Stimulated activated CD4-positive, alpha-beta T cell treated with anti-CD3 and anti-CD28 coated beads, Interleukin-12 subunit alpha, Interleukin-12 subunit beta, amount 100 ng/mL, for 24 hours (primary cell): ENCODE measurements at regions not wholly inside any gene's neighbourhood (a gene's known extent, or its start where the extent isn't known, plus 50 kb on each side); places are given as distances from the start of the nearest gene placed in this dataset.

Source experiments
- DNase-seq, 2 experiments: peaks; one replicate each; pipeline ENCODE4 v3.0.0-alpha.2; 2020; ENCODE audit warnings: low read depth in 2 of 2

DNA sequence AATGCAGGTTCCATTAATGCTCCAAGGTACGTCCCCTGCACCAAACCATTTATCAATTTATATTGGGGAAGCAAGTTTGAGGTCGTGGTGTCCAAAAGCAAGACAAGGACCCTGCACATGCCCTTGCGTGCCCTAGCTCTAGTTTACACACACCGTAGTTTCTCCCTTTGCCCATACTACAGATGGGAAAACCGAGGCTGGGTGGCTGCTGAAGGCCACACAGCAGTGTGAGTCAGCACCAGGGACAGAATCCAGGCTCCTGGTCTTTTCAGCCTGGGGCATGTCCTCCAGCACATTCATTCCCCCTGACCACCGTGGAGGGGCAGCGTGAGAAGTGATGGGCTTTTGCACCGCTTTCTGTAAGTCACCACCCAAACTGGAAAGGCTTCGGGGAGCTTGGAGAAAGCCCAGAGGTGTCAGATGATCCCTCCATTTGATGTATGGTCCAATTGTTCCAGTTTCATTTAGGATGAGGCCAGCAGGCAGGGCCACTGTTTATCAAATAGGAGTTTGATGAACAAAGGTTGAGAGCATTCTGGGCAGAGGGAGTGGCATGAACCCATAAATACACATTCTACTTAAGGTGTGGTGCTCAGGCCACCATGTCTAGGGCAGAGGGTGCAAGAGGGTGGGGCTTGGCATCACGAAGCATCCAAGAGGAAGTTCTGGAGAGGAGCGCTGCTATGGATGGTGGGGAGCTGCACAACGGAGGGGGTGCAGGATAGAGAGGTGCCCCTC, 274.1 kb downstream of the HAUS1 start:
- DNase-seq: no peak

DNA sequence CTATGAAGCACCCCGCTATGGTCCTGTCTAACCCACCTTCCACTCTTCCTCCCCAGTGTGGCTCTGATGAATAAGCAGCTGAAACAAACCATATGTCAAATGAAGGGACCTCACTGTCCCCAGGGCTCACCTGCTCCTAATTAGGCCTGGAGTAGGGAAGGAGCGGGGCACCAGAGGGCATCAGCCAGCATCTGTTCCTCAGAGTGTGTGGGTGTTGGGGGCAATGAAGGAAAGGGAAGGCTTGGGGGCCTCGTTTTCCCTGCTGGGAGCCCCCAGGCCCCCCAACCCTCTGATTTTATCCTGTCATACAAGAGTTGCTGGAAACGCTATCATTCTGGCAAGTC, 274.7 kb downstream of the HAUS1 start:
- no peak for DNase-seq

DNA sequence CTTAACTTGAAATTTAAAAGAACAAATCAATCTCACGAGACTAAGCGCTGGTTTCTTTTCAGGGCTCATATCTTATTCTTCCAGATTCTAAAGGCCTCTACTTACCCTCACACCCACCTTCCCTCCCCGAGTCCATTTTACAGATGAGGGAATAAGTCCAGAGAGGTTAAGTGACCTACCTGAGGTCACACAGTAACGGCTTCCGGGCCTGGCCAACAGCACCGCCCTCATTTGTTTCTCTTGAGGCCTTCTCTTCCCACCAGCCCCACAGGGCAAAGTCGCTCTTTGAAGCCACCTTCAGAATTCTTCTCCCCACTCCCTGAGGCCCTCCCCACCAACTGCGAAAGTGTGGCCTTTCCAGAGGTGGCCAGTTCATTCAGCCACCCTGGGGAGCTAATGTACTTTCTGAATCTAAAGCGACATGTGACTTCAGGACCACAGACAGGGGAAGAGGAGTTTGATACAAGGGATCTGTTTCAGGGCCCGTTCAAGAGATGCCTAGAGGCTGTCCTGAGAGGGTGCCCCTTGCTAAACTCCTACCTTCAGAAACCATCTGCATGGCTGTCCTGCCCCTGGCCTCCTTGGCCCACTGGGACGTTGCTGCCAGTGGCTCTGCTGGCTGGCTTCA, 275.3 kb downstream of the HAUS1 start:
- no peak for DNase-seq

DNA sequence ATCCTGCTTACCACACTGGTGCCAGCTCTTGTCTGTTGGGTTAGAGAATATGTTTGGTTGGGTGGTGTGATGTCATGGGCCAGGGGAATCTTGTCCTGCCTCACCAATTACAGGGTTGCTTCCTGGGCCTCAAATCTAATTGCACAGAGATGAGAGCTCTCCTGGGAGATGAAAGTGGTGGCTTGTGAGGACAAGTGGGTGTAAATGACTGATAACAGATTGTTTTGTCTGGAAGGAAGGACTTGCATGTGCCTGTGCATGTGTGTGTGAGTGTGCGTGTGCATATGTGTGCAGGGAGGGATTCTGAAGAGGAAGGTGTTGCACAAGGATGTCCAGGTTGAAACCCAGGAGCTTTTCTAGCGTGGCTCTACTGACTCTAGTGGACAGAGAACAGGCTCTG, 271.9 kb downstream of the LOXHD1 start:
- DNase-seq: no peak

DNA sequence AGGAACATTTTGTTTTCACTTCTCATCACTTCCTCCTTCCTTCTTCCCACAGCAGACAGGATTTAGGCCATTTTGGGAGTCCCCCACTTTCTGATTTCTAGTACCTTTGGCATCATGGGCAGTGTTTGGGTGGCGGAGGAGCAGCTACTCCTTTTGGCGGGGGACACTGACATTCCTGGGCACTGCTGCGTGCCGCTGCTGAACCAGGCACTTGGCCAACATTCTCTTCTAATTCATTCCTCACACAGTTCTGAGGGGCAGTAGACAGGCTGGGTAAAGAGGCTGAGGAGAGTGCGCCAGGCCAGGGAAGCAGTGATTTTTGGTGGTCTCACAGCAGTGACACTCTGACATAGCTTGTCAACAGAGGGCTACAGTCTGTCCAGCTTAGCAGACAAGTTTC, 270.2 kb downstream of the LOXHD1 start:
- DNase-seq: no peak

DNA sequence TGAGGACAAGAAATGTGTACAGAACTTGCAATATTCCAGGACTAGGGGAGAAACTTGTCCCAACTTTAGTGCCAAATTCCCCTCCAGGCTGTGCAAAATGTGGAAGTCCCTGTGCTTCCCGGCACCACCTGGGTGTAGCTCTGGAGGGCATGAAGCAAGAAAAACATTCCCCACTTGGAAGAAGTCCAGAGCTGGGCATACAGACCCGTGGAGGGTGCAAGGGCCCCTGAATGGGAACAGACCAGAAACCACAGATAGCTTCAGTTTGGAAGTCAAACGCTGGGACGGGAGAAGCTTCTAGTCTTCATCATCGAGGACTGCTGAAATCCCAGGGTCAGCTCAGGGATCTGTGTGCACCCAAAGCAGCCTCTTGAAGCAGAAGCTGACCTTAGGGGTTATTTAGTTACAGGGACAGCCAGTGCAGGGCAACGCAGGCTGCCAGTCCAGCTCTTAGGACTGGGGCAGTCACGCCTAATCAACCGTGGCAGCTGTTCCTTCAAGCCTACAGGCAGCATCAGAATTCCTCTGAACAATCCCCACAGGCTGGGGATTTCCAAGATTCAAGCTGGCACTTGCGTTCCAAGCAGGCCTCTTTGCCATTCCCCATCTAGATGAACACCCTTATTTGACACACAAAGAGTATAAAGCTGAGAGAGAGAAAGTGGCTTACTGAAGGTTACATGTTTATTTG, 269.4 kb downstream of the LOXHD1 start:
- DNase-seq: no peak

DNA sequence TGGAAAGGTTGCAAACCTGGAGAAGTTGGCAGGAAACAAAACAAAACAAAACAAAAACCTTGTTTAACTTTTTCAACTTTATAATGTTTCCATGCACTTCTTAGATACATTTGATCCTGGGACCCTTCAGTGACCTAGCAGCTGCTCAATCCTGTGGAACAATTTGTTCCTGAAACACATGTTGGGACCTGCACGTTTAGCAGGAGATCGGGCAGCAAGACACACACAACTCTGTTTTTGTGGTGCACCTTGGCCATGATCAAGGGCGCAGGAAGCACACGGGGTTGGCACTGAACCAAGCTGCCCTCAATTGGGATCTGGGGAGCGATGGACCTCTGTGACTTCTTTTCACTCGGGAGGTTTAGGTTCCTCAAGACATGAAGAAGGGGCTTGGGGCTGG, 268.7 kb downstream of the LOXHD1 start:
- no peak for DNase-seq

DNA sequence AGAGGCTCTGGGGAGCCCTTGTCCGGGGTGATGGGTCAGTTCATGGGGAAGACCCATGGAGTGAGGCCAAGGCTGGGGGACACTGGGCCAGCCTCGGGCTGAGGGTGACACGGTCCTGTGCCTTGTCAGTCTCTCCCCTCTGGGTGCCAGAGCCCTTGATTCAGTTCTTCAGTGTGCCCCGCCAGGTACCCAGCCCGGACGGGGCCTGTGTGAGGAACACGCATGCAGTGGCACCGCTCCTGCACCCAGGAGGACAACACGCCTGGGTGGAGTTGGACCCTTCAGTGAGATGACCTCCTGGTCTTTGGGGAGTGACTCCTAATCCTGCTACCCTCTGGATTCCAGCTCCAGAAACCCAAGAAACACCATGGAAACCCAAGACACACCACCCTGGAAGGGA, 264.4 kb downstream of the LOXHD1 start:
- DNase-seq: no peak

DNA sequence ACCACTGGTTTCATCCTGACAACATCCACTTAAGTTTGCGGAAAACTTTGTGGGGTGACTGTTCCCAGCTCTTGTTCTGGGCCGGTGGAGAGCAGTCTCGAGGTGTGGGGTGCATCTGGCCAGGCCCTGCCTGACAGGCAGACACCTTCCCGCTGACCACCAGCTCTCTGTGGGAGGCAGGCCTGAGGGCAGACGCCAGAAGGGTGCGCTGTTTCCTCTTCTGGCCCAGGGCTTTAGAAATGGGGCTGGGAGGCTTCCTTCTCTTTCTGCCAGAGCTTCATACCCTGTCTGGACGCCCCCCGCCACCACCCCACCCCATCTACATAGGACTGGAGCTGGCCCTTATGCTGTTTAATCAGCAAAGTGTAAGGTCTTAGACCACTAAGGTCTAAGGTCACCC, 263.8 kb downstream of the LOXHD1 start:
- no peak for DNase-seq

DNA sequence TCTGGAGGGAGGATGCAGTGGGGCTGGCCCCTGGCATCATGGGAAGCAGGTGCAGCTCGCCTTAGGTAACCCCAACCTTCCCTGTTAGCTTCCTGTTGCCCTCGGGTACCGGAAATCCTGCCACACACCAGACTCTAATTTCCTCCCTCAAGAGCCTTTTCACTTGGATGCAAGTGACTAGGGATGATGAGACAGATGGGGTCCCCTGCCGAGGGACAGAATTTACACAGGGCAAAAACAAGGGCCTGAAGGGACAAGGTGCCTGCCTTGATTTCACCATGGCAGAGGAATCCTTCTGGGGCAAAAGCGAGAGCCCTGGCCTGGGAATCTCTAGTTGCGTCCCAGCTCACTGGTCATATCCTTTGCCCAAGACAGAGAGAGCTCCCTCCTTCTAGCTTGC, 263.1 kb downstream of the LOXHD1 start:
- DNase-seq: no peak

DNA sequence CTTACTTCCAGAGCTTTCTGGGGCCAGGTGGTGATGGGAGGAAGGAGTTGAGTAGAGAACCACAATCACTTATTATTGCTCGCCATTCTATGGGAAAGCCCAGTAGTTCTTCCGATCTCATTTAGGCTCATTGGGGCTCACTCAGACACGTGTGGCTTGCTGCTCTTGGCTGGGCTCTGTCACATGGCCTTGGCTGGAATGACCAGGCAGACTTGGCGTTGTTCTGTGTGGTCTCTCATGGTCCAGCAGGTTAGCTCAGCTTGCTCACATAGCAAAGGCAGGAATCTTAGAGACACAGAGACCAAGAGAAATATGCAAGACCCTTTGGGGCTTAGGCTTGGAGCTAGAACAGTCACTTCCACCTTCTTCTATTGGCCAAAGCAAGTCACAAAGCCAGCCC, 261.2 kb downstream of the LOXHD1 start:
- DNase-seq: no peak

DNA sequence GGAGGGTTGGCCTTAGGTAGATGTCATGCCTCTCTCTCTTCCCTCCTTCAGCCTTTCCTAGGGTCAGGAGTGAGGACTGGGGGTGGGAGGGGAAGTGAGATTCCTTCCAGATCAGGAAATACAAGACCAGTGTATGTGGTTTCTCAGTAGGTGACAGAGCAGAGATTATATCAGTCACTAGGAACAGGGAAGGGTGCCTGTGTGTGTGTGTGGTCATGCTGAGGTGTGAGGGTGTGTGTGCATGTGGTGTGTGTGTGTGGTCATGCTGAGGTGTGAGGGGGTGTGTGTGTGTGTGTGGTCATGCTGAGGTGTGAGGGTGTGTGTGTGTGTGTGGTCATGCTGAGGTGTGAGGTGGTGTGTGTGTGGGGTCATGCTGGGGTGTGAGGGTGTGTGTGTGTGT, 259.8 kb downstream of the LOXHD1 start:
- DNase-seq: no peak

DNA sequence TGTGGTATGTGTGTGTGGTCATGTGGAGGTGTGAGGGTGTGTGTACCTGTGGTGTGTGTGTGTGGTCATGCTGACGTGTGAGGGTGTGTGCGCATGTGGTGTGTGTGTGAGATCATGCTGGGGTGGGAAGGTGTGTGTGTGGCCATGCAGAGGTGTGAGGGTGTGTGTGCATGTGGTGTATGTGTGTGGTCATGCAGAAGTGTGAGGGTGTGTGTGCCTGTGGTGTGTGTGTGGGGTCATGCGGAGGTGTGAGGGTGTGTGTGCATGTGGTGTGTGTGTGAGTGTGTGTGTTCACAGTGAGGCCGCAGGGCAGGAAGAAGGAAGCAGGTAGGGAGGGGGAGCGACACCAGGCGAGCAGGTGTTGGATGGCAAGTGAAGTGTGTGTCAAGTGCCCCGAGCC, 259.0 kb downstream of the LOXHD1 start:
- DNase-seq: no peak

DNA sequence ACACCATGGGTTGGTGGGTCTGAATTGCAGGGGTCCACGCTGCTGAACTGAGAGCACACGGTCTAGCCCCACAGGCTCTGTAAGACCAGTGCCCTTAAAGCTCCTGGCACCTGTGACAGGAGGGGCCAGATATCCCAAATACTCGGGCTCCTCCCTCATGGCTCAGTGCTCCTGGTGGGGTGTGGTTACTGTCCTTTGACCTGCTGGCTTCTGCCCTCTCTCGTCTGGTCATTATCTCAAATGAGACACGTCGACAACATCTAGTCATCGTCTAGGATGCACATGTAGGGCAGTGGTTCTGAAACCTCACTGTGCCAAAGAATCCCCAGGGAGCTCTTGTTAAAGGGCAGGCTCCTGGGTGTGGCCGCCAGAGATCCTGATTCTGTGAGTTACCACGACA, 258.4 kb downstream of the LOXHD1 start:
- DNase-seq: no peak

DNA sequence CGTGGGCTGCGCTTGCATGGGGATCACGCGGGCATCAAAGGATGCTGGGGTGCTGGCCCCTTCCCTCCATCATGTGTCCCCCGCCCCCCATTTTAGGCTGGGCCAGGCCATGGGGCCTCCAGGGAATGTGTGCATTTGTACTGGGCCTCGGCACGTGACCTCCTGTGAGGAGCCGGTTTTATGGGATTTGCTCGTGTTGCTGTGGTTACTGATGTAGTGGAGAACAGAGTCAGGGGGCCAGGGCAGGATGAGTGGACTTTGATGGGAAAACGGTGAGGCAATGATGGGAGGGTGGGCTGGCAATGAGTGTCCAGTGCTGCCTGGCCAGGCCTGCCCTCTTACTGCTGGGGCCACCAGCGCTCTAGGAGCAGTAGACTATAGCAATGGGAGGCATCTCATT, 257.7 kb downstream of the LOXHD1 start:
- DNase-seq: no peak

DNA sequence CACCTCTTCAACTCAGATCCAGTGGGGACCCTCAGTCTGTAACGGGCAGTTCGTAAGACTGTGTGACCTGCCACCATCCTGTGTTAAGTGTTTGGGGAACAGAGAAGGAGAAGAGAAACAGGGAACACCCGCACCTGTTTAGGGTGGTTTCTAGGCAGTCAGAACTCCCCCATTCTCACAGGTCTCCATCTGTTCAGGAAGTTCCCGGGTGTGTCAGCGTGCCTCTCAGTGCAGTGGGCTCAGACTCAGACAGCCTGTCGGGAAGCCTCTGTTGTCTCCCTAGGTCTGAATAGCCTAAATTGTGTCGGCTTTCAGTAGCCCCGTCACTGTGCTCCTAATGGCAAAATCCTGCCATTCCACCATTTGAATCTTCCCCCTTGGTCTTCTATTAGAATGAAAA, 256.6 kb downstream of the LOXHD1 start:
- DNase-seq: no peak

DNA sequence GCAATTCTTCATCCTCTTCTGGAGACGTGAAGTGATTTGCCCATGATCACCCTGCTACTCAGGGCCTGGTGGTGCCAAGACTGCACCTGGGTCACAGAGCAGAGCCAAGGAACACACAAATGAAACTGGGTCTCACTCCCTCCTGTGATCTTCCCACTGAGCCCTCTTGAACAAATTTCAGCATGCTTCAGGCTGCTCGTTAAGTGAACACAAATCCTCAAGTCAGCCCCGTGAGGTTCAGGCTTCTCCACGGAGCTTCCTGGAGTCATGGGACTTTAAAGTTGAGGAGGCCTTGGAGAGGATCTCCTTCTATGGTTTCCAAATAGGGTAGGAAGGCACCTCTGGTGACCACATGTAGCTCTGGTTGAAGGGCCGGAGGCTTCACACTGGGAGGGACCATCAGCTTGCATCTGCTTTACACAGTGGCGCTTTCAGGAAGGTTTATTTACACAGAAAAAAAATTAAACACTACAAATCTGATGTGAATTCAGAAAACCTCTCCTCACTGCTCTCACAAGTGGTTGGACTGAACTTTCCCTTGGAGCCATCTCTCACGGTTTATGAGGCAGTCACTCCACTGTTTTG, 255.4 kb downstream of the LOXHD1 start:
- no peak for DNase-seq

DNA sequence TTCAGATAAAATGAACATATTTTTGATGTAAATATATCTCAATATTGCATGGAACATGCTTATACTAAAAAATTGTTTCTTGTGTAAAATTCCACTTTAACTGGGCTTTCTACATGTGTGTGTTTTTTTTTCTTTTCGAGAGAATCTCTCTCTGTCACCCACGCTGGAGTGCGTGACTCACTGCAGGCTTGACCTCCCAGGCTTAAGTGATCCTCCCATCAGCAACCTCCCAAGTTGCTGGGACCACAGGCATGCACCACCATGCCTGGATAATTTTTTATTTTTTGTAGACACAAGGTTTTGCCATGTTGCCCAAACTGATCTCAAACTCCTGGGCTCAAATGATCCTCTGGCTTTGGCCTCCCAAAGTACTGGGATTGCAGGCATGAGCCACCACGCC, 254.6 kb downstream of the LOXHD1 start:
- no peak for DNase-seq

DNA sequence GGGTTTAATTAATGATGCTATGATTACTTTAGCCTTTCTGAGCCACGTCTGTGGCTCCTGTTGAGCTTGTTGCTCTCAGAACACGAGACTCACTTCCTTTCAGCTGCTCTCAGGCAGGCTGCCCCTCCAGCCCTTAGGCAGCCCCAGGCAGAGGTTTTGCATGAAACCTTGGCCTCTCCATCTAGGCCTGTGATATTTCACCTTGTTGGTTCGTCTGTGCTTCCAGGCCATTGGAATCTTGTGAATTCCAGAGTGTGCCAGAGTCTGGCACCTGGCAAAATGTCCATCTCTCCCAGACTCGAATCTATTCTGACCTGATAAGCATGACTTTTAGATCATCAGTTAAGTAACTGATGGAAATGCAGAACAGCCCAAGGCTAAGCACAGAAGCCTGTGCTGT, 254.1 kb downstream of the LOXHD1 start:
- no peak for DNase-seq

DNA sequence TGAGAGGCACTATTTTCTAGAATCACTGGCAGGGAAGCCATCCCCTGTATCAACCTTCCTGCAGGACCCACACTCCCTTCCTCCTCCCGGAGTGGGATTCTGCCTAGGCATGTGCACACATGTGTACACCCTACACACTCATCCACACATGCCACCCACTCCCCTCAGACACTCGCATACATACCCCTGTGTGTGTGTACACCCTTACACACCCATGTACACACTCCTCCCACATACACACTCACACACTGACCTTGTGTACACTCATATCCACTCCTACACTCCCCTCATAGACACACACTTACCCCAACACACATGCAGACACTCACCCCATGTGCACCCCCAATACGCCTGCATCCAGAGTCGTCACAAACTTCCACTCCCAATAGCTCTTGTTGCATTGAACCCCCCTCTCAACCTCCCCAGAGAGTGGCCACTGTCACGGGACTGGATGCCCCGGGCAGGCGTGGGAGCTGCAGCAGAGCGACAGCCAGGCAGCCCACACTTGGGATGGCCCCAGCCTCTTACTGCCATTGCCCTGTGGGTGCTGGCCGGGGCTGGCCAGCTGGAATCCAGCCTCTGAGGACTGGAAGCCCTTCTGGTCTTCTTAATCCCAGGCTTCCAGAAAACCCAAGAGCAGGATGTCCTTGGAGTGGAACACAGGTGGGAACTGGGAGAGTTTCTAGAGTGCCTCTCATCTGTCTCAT, 251.0 kb downstream of the LOXHD1 start:
- DNase-seq: no peak

DNA sequence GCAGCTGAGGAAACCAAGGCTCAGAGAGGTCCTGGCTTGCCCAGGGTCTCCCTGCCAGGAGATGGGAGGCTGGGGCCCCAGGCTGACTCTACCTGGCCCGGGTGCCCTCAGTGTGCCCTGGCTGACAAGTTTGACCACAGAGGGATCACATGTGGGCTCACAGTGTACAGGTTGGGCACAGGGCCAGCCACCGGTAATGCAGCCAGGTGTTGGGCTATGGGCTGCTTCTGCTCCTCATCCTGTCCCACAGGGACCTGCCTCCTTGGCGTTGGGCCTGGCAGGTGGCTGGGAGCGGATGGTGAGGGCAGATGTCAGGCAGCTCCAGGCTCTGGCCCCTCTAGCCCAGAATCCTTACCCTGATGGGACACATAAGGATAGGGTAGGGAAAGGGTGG, 250.5 kb downstream of the LOXHD1 start:
- DNase-seq: no peak

DNA sequence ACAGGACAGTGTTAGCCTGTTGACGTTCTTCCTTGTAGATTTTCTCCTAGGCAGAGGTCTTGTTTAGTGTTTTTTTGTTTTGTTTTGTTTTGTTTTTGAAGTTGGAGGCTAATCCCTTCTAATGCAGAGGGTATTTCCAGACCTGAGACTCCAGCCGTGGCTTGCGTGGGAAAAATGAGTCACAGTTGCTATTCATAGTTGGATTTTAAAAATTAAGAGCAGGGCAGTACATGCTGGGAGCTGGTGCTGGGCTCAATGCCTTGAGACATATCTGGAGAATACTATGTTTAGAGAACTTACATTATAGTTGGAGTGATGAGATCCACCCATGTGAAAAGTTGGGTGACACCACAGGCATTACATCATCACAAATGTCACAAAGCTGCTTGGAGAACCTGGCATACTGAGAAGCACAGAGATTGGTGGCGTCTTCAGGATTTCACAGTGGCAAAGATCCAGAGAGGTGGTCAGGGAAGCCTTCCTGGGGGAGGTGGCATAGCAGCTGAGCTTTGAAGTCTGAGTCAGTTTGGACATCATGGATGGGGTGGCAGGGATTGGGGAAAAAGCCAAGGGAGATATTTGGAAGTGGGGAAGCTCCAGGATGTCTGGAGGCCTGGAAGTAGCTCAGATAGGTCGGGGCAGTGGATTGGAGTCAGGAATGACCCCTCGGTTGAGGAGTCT, 249.4 kb downstream of the LOXHD1 start:
- DNase-seq: no peak
